ENCODE measurements at regions not wholly inside any gene's neighbourhood (a gene's known extent, or its start where the extent isn't known, plus 50 kb on each side); places are given as distances from the start of the nearest gene placed in this dataset.
"Not testable (repeated sequence)": the region's sequence is repeated elsewhere in the genome, so short reads cannot be mapped to it uniquely, and the experiment has no call there.

DNA sequence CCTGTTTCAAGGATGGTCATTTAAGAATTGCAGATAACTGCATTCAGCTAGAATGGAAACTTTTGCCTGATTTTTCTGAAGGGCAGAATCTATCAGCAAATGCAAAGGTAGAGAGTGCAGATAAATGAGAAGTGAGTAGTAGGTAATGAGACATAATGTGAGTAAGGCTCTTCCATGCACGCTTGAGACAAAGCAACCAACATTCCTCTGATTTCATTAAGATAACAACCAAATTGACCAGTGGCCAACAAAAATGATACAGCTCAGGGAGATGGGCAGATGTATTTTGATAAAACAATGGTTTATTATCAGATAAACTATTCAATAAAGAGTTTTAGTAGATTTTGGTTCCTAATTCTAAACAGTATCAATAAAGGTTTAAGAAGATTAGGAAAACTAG, 404.4 kb upstream of the PBX1 start:
- H3K4me3 ChIP-seq: no peak overlapping the region
- no peaks in the 10 kb centered on the region for H3K9me3 ChIP-seq
- intact Hi-C loops (cut with DNase I): loop anchor here in 1 of 3 donors (10.0 kb wide), 1 partner anchor 60 kb away; no protein-coding TSS in a partner anchor
- TF ChIP-seq, protein P1, sequence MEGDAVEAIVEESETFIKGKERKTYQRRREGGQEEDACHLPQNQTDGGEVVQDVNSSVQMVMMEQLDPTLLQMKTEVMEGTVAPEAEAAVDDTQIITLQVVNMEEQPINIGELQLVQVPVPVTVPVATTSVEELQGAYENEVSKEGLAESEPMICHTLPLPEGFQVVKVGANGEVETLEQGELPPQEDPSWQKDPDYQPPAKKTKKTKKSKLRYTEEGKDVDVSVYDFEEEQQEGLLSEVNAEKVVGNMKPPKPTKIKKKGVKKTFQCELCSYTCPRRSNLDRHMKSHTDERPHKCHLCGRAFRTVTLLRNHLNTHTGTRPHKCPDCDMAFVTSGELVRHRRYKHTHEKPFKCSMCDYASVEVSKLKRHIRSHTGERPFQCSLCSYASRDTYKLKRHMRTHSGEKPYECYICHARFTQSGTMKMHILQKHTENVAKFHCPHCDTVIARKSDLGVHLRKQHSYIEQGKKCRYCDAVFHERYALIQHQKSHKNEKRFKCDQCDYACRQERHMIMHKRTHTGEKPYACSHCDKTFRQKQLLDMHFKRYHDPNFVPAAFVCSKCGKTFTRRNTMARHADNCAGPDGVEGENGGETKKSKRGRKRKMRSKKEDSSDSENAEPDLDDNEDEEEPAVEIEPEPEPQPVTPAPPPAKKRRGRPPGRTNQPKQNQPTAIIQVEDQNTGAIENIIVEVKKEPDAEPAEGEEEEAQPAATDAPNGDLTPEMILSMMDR (IDR thresholded peaks at IDR 0.05): no peak
- no peak overlapping the region for H3K27ac ChIP-seq
- H3K27me3 ChIP-seq: no peaks in the 10 kb centered on the region
- ATAC-seq (no peak), DNase-seq (no peak), FAIRE-seq (no peak)
- no peaks in the 10 kb centered on the region for H3K36me3 ChIP-seq
- WGBS, 2 donors: 60% methylated on average over 1 of the region's 1 CpG
- no peaks in the 10 kb centered on the region for H3K4me1 ChIP-seq

DNA sequence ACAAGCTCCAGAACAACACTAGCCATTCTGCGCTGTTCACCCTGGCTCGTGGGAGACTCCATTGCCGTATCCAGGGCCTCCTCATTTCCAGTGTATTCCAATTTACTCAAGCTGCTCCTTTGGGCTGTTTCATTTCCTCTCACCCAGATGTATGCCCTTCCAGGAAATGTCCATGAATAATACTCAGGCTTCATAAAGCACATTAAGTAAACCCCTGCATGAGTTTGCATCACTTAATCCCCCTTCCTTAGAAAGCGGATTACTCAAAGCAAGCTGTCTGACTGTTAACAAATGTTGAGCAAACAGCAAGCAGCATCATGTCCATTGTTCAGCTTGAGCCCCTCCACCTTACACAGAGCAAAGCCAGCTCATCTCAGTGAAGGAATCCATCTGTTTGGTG, 403.6 kb upstream of the PBX1 start:
- Histone ChIP-seq H3K4me3 (no peak overlapping the region), H3K4me1 (no peaks in the 10 kb centered on the region), H3K27ac (no peak overlapping the region), H3K27me3 (peaks cover 0 to 4% (median 0%) of the 10 kb centered on the region in 4 donors), H3K9me3 (no peaks in the 10 kb centered on the region), H3K36me3 (no peaks in the 10 kb centered on the region)
- intact Hi-C loops (cut with DNase I): loop anchor here in 1 of 3 donors (10.0 kb wide), 1 partner anchor 61 kb away; no protein-coding TSS in a partner anchor
- DNase-seq (no peak), FAIRE-seq (no peak), ATAC-seq (no peak)
- TF ChIP-seq, protein P1 (IDR thresholded peaks at IDR 0.05): no peak
- WGBS, 2 donors: 55 to 63% methylated on average over 4 of the region's 4 CpGs

DNA sequence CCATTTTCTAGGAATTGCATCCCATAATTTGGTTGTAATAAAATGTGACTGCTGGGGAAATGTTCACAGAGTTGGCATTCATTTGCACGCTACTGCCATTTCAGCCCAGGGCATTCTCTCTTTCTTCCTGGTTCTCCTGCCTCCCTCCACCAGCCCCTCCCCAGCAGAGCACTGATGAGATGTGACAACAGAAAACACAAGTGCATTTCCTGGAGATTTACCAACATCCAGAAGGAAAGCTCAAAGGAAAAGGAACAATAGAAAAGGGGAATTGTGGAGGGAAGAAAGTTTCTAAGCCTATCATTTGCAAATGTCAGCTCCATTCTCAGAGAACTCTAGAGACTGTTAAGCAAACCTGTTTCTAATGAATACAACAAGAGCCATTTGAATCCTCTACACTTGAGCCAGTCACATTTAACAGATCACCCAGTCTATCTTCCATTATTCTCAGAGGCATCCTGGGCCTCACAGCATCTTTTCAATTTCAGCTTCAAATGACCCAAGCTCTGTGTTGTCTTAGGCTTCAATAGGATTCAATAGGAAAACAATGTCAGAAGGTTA, 395.6 kb upstream of the PBX1 start:
- DNase-seq (no peak), ATAC-seq (no peak), FAIRE-seq (no peak)
- Histone ChIP-seq H3K9me3 (no peaks in the 10 kb centered on the region), H3K4me3 (no peak overlapping the region), H3K4me1 (no peaks in the 10 kb centered on the region), H3K27ac (no peak overlapping the region), H3K36me3 (no peaks in the 10 kb centered on the region), H3K27me3 (peaks cover 0 to 9% (median 0%) of the 10 kb centered on the region in 4 donors)
- TF ChIP-seq, protein P1 (IDR thresholded peaks at IDR 0.05): no peak
- intact Hi-C loops (cut with DNase I): no loop called here
- WGBS, 2 donors: 90 to 100% methylated on average over 1 of the region's 1 CpG

DNA sequence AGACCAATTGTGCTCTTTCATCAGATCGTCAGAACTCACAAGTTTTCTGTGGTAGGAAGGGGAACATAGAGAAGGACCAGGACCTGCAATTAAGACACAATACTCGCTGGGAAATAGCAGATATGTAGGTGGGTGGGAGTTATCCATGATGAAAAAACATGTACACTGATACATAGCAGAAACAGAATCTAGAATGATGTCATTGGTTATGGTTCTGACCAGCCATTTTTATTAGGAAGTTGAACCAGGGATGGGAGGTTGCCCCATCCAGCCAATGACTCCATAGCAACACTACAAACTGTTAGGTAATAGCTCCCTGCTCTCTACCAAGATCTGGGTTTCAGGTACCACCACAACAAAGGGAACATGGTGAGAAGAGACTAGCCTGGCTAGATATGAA, 393.5 kb upstream of the PBX1 start:
- TF ChIP-seq, protein P1 (IDR thresholded peaks at IDR 0.05): no peak
- intact Hi-C loops (cut with DNase I): no loop called here
- no peak overlapping the region for H3K27ac ChIP-seq
- H3K4me3 ChIP-seq: no peak overlapping the region
- DNase-seq: no peak
- H3K4me1 ChIP-seq: no peaks in the 10 kb centered on the region
- no peak for ATAC-seq
- no peaks in the 10 kb centered on the region for H3K36me3 ChIP-seq
- WGBS, 2 donors: 64 to 75% methylated on average over 2 of the region's 2 CpGs
- peaks cover 0 to 4% (median 0%) of the 10 kb centered on the region in 4 donors for H3K27me3 ChIP-seq
- no peaks in the 10 kb centered on the region for H3K9me3 ChIP-seq
- FAIRE-seq: no peak

DNA sequence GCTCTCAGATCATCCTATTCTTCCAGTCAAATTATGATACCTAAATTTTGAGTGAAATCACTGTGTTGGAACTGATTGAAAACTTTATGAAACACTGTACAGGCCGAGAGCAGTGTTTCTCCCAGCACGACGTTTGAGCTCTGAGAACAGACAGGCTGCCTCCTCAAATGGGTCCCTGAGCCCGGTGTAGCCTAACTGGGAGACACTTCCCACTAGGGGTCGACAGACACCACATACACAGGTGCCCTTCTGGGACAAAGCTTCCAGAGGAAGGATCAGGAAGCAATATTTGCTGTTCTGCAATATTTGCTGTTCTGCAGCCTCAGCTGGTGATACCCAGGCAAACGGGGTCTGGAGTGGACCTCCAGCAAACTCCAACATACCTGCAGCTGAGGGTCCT, 392.5 kb upstream of the PBX1 start:
- TF ChIP-seq, protein P1 (IDR thresholded peaks at IDR 0.05): peak in 3 of 4 donors; percentile 24 to 42 (median 26)
- H3K4me1 ChIP-seq; H3K27ac ChIP-seq; H3K27me3 ChIP-seq; FAIRE-seq; intact Hi-C loops (cut with DNase I); H3K36me3 ChIP-seq; H3K4me3 ChIP-seq; H3K9me3 ChIP-seq: not testable (repeated sequence)
- ATAC-seq: peak; percentile 72 to 86 (median 82)
- peak in 5 of 6 donors; percentile 36 to 67 (median 41) for DNase-seq
- 29 to 39% methylated on average over 6 of the region's 6 CpGs for WGBS, 2 donors
